Right hindlimb (tissue), 1 donor: ENCODE measurements at regions not wholly inside any gene's neighbourhood (a gene's known extent, or its start where the extent isn't known, plus 50 kb on each side); places are given as distances from the start of the nearest gene placed in this dataset.

Source experiments
- DNase-seq: peaks from one replicate; pipeline ENCODE4 v3.0.0-alpha.2; 2018

GRCh38 chr18:47758000-47758399 is 172.5 kb downstream of the SMAD2 start:
- no peak for DNase-seq

GRCh38 chr18:47756364-47757016 is 174.0 kb downstream of the SMAD2 start:
- DNase-seq: no peak

GRCh38 chr18:47755102-47755456 is 175.4 kb downstream of the SMAD2 start:
- no peak for DNase-seq

- DNase-seq: no peak
Observed at GRCh38 chr18:47754311-47755101, 176.0 kb downstream of the SMAD2 start.

- no peak for DNase-seq
Observed at GRCh38 chr18:47752796-47753645, 177.4 kb downstream of the SMAD2 start.

GRCh38 chr18:47750889-47751423 is 179.5 kb downstream of the SMAD2 start:
- no peak for DNase-seq

GRCh38 chr18:47749600-47749973 is 180.9 kb downstream of the SMAD2 start:
- no peak for DNase-seq

GRCh38 chr18:47748847-47749599 is 181.4 kb downstream of the SMAD2 start:
- peak; percentile 84 for DNase-seq

GRCh38 chr18:47748093-47748796 is 182.2 kb downstream of the SMAD2 start:
- DNase-seq: no peak

- DNase-seq: no peak
Observed at GRCh38 chr18:47747260-47747795, 183.1 kb downstream of the SMAD2 start.

- no peak for DNase-seq
Observed at GRCh38 chr18:47746615-47747014, 183.8 kb downstream of the SMAD2 start.

GRCh38 chr18:47745227-47745626 is 185.2 kb downstream of the SMAD2 start:
- no peak for DNase-seq

GRCh38 chr18:47737956-47738355 is 192.5 kb downstream of the SMAD2 start:
- no peak for DNase-seq

GRCh38 chr18:47737198-47737830 is 193.1 kb downstream of the SMAD2 start:
- DNase-seq: no peak

- DNase-seq: no peak
Observed at GRCh38 chr18:47736376-47737140, 193.9 kb downstream of the SMAD2 start.

GRCh38 chr18:47735041-47735702 is 195.3 kb downstream of the SMAD2 start:
- DNase-seq: no peak

GRCh38 chr18:47731276-47731675 is 199.2 kb downstream of the SMAD2 start:
- no peak for DNase-seq

- no peak for DNase-seq
Observed at GRCh38 chr18:47730795-47731194, 199.7 kb downstream of the SMAD2 start.

GRCh38 chr18:47729356-47729755 is 201.1 kb downstream of the SMAD2 start:
- DNase-seq: no peak

GRCh38 chr18:47728921-47729320 is 201.5 kb downstream of the SMAD2 start:
- DNase-seq: no peak
